ENCODE measurements at regions not wholly inside any gene's neighbourhood (a gene's known extent, or its start where the extent isn't known, plus 50 kb on each side); places are given as distances from the start of the nearest gene placed in this dataset.

GRCh38 chr10:83037653-83038052 is 1101.7 kb upstream of the GHITM start:
- no peak for TF ChIP-seq ZFX (IDR thresholded peaks at IDR 0.05; ENCODE audit: borderline replicate concordance)
- no peak overlapping the region for H3K27ac ChIP-seq

GRCh38 chr10:83038631-83039030 is 1100.7 kb upstream of the GHITM start:
- H3K27ac ChIP-seq = no peak overlapping the region
- TF ChIP-seq, protein P1, sequence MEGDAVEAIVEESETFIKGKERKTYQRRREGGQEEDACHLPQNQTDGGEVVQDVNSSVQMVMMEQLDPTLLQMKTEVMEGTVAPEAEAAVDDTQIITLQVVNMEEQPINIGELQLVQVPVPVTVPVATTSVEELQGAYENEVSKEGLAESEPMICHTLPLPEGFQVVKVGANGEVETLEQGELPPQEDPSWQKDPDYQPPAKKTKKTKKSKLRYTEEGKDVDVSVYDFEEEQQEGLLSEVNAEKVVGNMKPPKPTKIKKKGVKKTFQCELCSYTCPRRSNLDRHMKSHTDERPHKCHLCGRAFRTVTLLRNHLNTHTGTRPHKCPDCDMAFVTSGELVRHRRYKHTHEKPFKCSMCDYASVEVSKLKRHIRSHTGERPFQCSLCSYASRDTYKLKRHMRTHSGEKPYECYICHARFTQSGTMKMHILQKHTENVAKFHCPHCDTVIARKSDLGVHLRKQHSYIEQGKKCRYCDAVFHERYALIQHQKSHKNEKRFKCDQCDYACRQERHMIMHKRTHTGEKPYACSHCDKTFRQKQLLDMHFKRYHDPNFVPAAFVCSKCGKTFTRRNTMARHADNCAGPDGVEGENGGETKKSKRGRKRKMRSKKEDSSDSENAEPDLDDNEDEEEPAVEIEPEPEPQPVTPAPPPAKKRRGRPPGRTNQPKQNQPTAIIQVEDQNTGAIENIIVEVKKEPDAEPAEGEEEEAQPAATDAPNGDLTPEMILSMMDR (IDR thresholded peaks at IDR 0.05) = no peak
- TF ChIP-seq ZFX (IDR thresholded peaks at IDR 0.05; ENCODE audit: borderline replicate concordance) = no peak

DNA sequence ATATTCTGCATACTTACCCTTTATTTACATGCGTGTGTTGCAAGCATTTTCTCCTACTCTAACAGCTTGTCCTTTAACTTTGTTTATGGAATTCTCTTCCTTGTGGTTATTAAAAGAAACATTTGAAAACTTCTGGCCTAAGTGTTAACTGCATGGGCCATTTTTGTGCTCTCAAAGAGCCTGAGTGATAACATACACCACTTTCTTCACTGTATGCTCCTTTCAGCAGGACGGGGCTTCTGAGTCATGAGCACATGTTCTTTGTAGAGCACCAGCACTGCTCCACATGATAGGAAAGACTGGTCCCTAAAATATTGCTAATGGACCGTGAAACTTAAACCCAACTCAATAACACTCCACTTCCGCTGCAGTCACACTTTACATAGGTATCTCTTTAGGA is 1093.6 kb upstream of the GHITM start:
- TF ChIP-seq, protein P1 (IDR thresholded peaks at IDR 0.05) = no peak
- no peak for TF ChIP-seq ZFX (IDR thresholded peaks at IDR 0.05; ENCODE audit: borderline replicate concordance)
- H3K27ac ChIP-seq = no peak overlapping the region

DNA sequence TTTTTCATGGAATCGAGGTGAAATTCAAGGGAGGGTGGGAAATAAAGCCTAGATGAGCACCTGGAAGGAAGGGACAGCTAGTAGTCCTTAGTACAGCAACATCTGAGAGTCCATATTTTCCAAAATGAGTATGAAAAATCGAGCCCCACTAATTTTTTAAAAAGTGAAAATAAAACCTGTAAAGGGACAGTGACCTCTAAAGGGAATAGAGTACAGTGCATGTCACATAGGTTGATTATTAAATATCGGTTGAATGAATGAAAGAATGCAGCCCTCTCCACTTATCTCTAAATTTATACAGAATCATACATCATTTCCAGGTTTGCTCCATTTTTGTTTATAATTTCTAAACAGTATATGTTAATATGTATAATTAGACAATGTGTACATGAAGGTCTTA is 1088.5 kb upstream of the GHITM start:
- TF ChIP-seq, protein P1 (IDR thresholded peaks at IDR 0.05) = 0 out of 2 replicates have a peak, but pooled peaks have one; percentile 10
- TF ChIP-seq ZFX (IDR thresholded peaks at IDR 0.05; ENCODE audit: borderline replicate concordance) = no peak
- H3K27ac ChIP-seq = no peak overlapping the region

DNA sequence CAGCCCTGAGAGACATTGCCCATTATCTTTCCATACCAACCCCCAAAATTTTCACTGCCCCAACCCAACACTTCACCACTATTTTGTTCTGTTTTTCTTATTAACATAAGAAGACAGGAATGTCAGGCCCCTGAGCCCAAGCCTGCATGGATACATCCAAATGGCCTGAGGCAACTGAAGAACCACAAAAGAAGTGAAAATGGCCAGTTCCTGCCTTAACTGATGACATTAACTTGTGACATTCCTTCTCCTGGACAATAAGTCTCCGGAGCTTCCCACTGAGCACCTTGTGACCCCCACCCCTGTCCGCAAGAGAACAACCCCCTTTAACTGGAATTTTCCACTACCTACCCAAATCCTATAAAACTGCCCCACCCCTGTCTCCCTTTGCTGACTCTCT is 1076.4 kb upstream of the GHITM start:
- H3K27ac ChIP-seq = no peak overlapping the region
- TF ChIP-seq, protein P1 (IDR thresholded peaks at IDR 0.05) = no peak
- TF ChIP-seq ZFX (IDR thresholded peaks at IDR 0.05; ENCODE audit: borderline replicate concordance) = no peak

GRCh38 chr10:83073472-83073871 is 1065.8 kb upstream of the GHITM start:
- TF ChIP-seq, protein P1 (IDR thresholded peaks at IDR 0.05) = no peak
- TF ChIP-seq ZFX (IDR thresholded peaks at IDR 0.05; ENCODE audit: borderline replicate concordance) = no peak
- no peak overlapping the region for H3K27ac ChIP-seq

- H3K27ac ChIP-seq = no peak overlapping the region
- TF ChIP-seq, protein P1 (IDR thresholded peaks at IDR 0.05) = no peak
- no peak for TF ChIP-seq ZFX (IDR thresholded peaks at IDR 0.05; ENCODE audit: borderline replicate concordance)
Measured at GRCh38 chr10:83075016-83075814, 1064.1 kb upstream of the GHITM start.
